HG02852 (cell line): ENCODE measurements at regions not wholly inside any gene's neighbourhood (a gene's known extent, or its start where the extent isn't known, plus 50 kb on each side); places are given as distances from the start of the nearest gene placed in this dataset.
"Not testable (repeated sequence)": the region's sequence is repeated elsewhere in the genome, so short reads cannot be mapped to it uniquely, and the experiment has no call there.

Experiments used
- ATAC-seq: cut with Tn5 transposase; IDR thresholded peaks from one replicate; pipeline ENCODE4 v1.9.1; 2021; ENCODE audit warnings: mild to moderate bottlenecking, moderate library complexity; ENCODE audit not compliant: unreplicated experiment

DNA sequence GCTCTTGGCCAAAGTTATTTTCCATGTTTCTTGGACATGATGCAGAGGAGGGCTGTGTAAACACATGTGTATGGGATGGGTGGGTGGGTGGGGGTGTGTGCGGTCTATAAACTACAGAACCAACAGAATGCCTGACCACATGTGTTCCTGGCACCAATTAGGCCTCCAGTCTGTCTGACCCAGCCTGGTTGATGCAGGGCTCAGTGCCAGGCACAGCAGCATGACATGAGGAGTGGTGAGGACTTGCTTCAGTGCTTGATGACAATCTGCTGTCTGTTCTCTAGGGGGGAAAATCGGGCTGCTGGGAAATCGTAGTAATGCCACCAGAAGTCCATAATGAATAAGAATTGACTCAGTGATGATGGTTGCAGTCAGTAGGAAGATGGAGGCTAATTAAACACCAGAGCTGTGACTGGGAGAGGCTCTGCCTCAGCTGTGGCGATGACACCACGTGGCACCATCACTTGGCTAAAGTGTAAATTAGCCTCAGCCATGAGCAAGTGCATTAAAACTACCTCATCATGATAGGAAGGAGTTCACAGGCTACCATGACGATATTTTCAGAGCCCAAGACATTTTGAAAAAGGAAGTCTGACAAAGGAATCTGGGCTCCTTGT lies 260.1 kb upstream of the PODXL start:
- ATAC-seq = no peak

DNA sequence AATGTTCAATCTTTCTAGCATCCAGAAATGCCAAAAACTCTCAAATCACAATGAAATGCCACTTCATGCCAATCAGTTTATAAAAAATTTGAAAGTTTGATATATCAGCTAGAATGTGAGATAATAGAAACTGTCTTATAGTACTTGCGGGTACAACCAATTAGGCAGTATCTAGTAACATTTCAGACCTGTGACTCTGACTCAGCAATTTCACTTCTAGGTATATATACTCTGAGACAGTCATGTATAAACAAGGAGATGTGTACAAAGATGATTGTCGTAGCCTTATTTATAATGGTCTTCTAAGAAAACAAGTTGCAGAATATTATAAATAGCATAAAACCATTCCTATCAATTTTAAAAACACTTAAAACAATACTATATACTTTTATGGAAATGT lies 252.3 kb upstream of the PODXL start:
- no peak for ATAC-seq

DNA sequence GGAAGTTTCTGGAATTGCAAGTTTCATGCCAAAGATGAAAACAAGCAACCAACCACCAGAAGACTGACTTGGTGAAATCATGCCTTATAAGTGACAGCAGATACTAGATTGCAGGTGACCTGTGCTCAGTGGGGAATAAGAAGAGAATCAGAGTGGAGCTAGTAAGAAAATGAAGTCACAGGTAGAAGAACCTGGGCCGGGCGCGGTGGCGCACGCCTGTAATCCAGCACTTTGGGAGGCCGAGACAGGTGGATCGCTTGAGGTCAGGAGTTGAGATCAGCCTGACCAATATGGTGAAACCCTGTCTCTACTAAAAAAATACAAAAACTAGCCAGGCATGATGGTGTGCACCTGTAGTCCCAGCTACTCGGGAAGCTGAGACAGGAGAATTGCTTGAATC lies 251.7 kb upstream of the PODXL start:
- not testable (repeated sequence) for ATAC-seq

DNA sequence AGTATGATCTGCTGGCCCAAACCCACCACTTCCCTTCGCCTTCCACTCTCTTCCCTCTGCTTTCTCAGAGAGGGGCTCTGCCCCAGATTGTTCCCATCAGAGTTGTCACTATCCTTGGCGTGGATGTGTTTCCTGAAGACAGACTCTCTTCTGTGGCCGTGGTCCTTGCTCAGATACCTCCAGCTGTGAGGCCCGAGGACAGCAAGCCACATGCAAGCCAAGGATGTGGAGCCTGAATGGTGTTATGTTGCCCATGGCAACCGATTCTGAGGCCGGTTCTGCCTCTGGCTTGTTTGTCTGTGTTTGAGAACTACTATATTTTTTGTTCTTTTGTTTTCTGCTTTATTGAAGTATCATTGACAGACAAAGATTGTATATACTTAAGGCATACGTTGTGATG lies 247.4 kb upstream of the PODXL start:
- ATAC-seq = no peak

DNA sequence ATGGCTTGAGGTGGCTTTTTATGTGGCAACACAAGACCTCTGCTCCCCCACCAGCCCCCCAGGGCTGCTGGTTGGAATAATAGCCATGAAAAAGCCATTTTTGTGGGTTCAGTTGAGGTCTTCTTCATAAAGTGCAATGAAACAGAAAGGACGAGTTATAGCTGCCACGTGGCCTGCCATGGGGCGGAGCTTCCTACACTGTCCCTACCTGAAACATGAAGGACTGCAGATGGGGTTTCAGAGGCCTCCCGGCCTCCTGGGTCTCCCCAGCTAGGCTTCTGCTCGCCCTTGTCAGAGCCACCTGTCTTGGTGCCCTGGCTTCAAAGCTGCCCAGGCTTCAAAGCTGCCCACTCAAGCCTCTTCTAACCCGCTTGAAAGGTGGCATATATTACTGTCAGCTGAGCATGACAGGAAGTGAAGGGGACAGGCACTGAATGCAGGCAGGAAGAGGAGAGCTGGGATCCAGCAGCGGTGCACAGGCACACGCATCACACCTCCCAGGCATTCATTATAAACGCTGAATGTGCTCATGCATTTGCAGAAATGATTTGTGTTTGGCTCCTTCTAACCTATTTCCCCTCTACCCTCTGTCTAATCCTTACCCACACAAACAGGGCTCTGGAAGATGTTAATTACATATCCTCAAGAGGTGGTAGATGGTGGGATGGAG lies 245.9 kb upstream of the PODXL start:
- no peak for ATAC-seq

DNA sequence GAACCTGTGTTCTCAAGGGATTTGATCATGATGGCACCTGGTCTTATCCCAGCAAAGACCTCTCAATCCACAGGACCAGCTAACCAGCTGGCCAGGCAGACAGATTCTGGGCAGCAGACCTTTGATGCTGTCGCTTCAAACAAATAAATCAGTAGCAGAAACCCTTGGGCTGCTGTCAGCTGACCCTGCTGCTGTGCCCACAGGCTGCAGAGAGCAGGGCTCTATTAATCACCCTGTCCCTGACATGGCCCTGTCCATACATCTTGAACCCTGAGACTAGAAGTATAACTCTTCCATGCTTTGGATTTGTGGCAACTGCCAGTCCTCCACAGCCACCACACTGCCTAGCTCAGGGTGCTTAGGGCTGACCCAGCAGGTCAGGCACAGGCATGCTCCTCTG lies 244.1 kb upstream of the PODXL start:
- ATAC-seq = no peak

DNA sequence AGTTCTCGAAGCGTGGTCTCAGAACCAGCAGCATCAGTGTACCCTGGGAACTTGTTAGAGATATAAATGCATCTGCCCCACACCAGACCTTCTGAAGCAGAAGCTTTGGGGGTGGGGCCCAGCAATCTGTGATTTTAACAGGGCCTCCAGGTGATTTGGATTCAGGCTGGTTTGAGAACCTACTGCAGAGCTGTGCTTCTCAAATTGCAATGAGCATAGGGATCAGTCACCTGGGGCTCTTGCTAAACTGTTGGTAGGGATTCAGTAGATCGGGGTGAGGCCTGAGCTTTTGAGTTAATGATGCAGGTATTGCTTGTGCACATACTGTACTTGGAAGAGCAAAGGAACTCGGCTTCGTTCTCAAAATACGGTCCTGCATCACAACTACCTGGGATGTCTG lies 243.6 kb upstream of the PODXL start:
- ATAC-seq = no peak

DNA sequence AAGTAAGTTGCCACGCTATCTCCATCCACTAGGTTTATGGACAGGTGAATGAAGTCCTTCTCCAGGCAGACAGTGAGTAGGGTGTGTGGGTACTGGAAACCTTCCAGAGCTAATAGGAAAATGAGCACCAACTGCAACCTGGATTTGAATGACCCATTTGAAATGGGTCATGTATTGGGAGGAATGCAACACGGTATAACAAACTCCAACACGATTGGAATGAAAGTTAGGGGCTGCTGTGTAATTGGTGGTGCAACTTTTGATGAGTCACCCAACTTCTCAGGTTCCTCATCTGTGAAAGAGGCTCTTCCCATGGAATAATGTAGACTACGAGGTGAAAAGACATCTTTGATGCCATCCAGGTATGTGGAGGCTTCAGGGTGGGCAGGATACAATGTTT lies 241.4 kb upstream of the PODXL start:
- ATAC-seq = no peak

DNA sequence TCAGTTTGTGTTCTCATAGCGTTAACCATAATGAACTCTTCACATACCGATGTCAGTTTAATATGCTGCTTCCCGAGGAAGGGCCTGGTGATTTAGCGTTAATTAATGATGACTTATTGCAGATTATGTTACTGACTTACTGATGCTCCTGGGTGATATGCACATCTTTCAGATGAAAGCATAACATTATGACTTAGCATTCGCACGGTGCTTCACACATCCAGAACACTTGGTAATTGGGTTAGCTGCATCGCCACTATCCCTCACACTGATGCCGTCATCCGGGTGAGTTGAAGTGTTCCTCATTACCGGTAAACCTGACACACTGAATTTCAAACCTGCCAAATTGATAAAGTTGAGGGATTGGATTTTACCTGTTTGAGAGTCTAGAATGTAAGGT lies 239.0 kb upstream of the PODXL start:
- no peak for ATAC-seq

DNA sequence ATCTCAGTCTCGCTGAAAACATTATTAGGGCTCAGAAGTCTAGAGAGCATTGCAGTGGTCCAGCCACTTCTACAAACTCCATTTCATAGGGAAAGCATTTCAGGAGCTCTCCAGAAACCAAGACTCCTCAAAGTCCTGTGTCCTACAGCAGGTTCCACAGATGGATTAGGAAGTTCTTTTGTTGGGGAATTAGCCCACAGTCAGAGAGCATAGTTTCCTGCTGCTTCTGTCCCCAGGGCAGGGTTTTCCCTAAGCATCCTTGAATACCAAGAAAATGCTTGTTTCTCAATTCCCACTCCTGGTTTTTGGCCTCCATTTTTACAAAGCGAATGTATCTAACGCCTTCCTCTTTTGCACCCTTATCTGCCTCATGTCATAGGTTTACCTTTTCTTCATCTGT lies 235.9 kb upstream of the PODXL start:
- ATAC-seq = no peak

DNA sequence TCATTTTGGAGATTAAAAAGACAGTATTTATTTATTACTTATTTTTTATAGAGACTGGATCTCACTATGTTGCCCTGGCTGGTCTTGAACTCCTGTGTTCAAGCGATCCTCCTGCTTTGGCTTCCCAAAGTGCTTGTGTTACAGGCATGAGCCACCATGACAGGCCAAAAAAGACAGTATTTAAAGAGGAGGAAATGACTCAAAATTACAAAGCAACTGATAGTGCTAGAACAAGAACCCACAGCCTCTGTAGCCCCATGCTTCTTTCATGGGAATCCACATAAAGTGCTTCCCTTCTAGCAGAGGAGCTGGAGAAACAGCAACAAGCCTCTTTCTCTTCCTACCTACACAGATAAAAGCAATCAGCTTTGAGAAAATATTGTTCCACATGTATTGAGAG lies 230.7 kb upstream of the PODXL start:
- no peak for ATAC-seq

DNA sequence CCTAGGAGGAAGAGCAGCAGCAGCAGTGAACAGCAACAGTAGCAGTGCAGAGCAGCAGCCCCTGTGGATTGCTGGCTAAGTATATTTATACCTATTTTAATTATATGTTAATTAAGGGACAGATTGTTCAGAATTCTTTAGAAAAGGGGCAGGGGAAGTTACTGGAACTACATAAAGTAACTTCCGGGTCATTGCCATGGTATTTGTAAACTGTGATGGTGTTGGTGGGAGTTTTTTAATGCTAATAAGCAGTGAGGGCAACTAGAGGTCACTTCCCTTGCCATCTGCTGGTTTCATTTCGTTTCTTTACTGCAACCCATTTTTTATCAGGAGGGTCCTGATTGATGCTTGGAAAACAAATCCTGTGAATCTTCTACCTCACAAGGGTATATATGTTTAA lies 229.8 kb upstream of the PODXL start:
- ATAC-seq = no peak

DNA sequence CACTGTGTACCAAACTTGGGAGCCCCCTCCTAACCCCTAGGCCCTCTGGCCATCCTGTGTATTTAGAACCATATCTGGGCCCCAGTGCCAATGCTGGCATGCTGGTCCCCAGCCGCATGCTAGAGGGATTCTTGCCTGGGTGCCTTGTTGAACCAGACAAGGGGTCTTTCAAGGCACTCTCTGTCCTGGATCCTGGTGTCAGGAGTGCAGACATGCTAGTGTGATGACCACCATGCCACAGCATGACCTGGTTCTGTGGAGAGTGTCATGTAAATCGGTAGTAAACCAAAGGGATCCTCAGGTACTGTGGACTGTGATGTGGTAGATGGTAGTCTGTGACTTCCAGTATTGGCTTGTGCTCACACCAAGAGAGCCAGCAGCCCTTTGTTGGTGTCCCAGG lies 222.2 kb upstream of the PODXL start:
- ATAC-seq = no peak

DNA sequence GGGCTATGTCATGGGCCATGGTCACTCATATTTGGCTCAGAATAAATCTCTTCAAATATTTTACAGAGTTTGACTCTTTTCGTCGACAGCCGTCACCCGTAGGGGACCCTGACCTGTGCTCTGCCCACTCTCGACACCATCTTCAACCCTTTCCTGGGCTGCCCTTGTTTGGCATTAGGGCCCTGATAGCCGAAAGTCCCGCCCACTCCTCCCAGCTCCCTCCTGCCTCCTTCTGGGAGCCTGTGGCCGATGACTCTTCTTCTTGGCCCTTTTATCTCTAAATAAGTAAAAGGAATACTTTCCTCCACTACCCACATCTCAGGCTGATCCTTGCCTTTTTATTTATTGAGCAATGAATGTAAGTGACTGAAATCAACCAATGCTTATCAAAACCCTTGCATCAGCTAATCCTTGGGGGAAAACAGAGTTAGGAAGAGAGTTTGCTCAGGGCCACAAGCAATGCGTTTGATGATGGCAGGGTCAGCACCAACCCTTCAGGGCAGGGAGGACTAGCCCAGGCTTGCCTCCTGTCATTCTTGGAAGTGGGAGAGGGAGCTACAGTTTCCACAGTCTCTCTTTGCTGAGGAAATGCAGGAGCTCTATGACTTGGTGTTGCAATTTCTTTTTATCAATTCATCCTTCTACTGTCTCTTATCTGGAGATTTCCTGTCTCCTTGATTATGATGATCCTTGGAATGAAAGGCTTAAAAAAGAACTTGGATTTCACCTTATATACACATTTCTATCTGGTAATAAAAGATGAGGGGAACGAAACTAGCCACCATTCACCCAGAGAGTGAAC lies 218.2 kb upstream of the PODXL start:
- no peak for ATAC-seq

DNA sequence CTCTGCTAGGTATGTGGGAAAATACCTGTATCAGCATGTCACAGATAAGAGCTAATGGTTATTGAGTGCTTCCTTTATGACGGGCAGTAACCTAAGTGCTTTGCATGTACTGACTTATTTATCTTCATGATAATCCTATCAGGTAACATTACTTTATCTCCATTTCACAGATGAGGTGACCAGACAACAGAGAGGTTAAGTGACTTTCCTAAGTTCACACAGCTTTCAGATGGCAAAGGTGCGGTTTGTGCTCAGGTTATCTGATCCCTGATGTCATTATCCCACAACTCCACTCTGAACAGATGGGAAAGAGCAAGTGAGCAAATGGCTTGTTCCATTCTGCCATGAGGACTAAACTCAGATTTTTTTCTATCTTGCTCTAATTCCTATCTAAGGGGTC lies 217.0 kb upstream of the PODXL start:
- ATAC-seq = no peak

DNA sequence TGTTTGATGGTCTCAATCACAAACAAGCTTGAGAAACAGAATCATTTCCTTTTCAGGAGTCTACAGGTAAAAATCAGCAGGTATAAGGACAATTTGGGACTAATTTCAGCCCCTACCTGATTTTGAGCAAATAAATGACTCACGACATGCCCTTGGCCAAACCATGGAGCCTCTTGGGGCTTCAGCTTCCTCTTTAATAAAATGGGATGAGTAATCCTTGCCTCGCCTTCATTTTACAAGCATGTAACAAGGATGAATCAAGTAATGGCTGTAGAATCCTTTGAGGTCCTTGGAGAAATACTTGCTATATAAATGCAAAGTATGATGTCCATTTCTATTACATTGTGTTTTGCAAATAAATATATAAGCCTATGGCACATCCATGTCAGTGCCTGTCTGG lies 212.8 kb upstream of the PODXL start:
- no peak for ATAC-seq

DNA sequence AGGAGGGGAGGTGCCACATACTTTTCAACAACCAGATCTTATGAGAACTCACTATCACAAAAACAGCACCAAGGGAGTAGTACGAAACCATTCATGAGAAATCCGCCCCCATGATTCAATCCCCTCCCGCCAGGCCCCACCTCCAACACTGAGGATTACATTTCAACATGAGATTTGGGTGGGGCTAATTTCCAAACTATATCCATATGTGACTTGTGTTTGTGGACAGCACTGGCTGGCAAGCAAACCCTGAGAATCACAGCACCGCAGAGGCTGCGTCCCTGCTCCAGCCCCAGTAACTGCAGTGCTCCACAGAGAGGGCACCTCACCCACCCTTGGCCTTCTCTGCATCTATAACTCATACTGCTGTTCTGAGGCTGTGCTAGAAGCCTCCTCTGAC lies 211.2 kb upstream of the PODXL start:
- no peak for ATAC-seq

DNA sequence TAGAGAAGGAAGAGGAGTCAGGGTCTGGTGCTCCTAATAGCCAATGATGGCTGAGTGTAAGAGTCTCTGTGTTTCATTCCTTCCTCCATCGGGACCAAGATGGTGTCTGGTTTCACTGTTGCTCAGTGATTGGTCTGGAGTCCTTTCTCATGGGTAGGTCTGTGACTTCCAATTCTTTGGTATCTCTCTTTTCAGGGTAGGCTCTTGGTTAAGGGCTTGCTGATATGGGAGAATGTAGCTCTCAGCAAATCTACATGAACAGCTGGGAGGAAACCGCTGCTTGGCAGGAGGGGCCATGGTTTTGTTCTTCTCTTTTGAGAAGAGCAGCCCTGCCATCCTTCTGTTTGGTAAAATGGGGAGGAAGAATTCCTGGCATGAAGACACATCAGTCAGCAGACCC lies 209.1 kb upstream of the PODXL start:
- no peak for ATAC-seq

DNA sequence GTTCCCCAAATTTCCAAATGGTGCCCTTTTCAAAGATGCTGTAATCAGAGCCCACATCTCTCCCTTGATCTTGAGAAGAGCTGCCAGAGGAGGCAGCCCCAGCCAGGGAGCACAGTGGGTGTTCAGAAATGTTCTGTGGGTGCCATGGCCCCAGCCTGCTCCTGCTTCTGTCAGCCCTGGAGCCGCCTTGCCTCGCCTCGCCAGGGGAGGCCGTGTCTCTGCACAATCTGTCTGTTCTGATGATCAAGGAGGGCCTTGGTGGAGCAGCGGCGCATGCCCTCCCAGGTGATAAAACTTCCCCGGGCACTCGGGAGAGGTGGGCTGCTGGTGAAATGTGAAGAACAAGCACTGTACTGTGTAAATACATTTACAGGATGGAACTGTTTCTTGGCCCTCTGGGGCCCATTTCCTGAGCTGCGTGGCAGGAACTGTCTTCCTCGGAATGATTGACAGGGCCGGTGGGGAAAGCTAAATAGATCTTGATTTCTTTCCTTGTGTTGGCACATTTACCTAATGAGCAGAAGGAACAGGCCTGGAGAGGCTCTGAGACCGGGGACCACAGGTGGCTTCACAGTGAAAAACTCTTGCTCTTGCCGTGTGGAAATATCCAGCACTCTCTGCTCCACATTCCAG lies 207.8 kb upstream of the PODXL start:
- ATAC-seq = no peak

DNA sequence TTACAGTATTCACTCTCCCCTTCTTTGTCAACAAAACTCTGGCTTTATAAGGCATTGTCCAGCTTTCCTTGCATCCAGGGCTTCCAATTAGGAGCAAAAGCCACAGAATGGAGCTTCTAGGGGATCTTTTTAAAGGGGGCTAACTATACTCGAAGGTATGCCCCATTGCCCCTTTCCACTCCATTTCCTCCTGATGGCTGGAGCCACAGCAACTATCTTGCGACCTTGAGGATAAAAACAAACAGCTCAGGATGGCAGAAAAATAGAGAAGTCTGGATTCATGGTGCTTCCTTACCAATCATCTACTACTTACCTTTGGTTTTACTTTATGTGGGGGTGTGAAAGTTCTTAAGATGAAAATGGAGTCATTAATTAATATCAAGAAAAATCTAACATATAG lies 206.3 kb upstream of the PODXL start:
- no peak for ATAC-seq

DNA sequence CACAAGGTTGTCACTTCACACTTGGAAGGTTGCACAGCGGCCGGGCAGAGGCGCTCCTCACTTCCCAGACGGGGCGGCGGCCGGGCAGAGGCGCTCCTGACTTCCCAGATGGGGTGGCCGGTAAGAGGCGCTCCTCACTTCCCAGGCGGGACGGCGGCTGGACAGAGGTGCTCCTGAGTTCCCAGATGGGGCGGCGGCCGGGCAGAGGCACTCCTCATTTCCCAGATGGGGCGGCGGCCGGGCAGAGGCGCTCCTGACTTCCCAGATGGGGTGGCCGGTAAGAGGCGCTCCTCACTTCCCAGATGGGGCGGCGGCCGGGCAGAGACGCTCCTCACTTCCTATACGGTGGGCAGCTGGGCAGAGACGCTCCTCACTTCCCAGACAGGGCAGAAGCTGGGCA lies 199.4 kb upstream of the PODXL start:
- not testable (repeated sequence) for ATAC-seq
